ENCODE measurements at regions not wholly inside any gene's neighbourhood (a gene's known extent, or its start where the extent isn't known, plus 50 kb on each side); places are given as distances from the start of the nearest gene placed in this dataset.
A peak's percentile ranks its signal among the peaks of the same experiment; 100 is the strongest.

- Histone ChIP-seq H3K4me1 (no peaks in the 10 kb centered on the region), H3K9me3 (no peaks in the 10 kb centered on the region), H3K27me3 (no peaks in the 10 kb centered on the region), H3K27ac (no peak overlapping the region), H3K4me3 (no peak overlapping the region), H3K36me3 (no peaks in the 10 kb centered on the region)
- DNase-seq: no peak
- intact Hi-C loops (cut with DNase I; ENCODE audit: low total_unique reads): no loop called here
- TF ChIP-seq POLR2AphosphoS5 (IDR thresholded peaks at IDR 0.05): no peak
- no peak for TF ChIP-seq EP300 (IDR thresholded peaks at IDR 0.05)
- TF ChIP-seq, protein P1, sequence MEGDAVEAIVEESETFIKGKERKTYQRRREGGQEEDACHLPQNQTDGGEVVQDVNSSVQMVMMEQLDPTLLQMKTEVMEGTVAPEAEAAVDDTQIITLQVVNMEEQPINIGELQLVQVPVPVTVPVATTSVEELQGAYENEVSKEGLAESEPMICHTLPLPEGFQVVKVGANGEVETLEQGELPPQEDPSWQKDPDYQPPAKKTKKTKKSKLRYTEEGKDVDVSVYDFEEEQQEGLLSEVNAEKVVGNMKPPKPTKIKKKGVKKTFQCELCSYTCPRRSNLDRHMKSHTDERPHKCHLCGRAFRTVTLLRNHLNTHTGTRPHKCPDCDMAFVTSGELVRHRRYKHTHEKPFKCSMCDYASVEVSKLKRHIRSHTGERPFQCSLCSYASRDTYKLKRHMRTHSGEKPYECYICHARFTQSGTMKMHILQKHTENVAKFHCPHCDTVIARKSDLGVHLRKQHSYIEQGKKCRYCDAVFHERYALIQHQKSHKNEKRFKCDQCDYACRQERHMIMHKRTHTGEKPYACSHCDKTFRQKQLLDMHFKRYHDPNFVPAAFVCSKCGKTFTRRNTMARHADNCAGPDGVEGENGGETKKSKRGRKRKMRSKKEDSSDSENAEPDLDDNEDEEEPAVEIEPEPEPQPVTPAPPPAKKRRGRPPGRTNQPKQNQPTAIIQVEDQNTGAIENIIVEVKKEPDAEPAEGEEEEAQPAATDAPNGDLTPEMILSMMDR (IDR thresholded peaks at IDR 0.05): no peak
- TF ChIP-seq POLR2A (IDR thresholded peaks at IDR 0.05): no peak
- WGBS, 5 donors: 56 to 71% (median 65%) methylated on average over 2 of the region's 2 CpGs
Measured at GRCh38 chr13:84566780-84567179, 684.5 kb upstream of the SLITRK1 start.

GRCh38 chr13:84563611-84564010, 681.3 kb upstream of the SLITRK1 start:
- Histone ChIP-seq H3K9me3 (peaks cover 0 to 12% (median 4%) of the 10 kb centered on the region in 4 donors), H3K4me3 (no peak overlapping the region), H3K27me3 (no peaks in the 10 kb centered on the region), H3K36me3 (no peaks in the 10 kb centered on the region), H3K27ac (no peak overlapping the region), H3K4me1 (no peaks in the 10 kb centered on the region)
- WGBS, 5 donors: 45 to 76% (median 67%) methylated on average over 3 of the region's 3 CpGs
- DNase-seq: peak in 1 of 2 donors; percentile 6
- intact Hi-C loops (cut with DNase I; ENCODE audit: low total_unique reads): no loop called here
- TF ChIP-seq, protein P1 (IDR thresholded peaks at IDR 0.05): no peak
- TF ChIP-seq POLR2A (IDR thresholded peaks at IDR 0.05) (no peak), POLR2AphosphoS5 (IDR thresholded peaks at IDR 0.05) (no peak), EP300 (IDR thresholded peaks at IDR 0.05) (no peak)

DNA sequence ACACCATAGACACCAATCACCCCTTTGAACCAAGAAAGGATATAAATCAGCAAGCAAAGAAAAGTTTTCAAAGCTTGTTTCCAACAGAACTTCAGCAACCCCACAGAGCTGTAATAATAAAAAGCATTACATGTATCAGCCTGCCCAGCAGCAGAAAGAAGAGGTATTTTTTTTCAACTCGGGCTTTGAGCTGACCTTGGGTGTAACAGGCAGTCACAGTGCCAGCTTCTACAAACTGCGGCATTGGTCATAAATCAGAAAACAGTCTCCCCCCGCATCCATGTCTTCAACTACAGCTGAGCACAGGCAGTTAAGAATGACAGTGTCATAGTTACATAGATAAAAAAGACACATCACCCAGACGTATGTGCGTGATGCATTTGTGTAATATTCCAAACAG, 671.0 kb upstream of the SLITRK1 start:
- Histone ChIP-seq H3K27ac (no peak overlapping the region), H3K27me3 (no peaks in the 10 kb centered on the region), H3K36me3 (no peaks in the 10 kb centered on the region), H3K4me1 (no peaks in the 10 kb centered on the region), H3K9me3 (no peaks in the 10 kb centered on the region), H3K4me3 (no peak overlapping the region)
- 49 to 69% (median 54%) methylated on average over 5 of the region's 5 CpGs for WGBS, 5 donors
- TF ChIP-seq, protein P1 (IDR thresholded peaks at IDR 0.05): no peak
- TF ChIP-seq POLR2A (IDR thresholded peaks at IDR 0.05): no peak
- TF ChIP-seq EP300 (IDR thresholded peaks at IDR 0.05): no peak
- TF ChIP-seq POLR2AphosphoS5 (IDR thresholded peaks at IDR 0.05): no peak
- DNase-seq: no peak
- intact Hi-C loops (cut with DNase I; ENCODE audit: low total_unique reads): no loop called here

DNA sequence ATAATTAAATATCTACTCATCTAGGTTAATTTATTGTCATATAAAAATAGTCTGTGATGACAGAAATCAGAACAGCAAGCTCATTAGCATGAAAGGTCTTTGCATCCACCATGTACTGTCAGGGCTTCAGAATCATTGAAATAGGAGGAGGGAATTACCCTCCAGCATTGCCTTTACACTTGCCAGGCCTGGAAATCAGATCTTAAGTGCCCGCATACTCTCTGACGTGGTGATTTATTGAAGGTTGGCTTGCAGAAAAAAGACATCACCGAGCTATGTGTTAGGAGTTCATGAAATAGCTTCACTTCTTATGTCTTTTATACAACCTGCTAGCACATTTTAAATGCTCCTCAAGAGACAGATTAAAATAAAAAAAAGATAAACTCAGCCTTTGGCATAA, 661.7 kb upstream of the SLITRK1 start:
- Histone ChIP-seq H3K36me3 (no peaks in the 10 kb centered on the region), H3K27me3 (no peaks in the 10 kb centered on the region), H3K4me1 (no peaks in the 10 kb centered on the region), H3K27ac (no peak overlapping the region), H3K9me3 (no peaks in the 10 kb centered on the region), H3K4me3 (no peak overlapping the region)
- no peak for TF ChIP-seq POLR2AphosphoS5 (IDR thresholded peaks at IDR 0.05)
- no peak for DNase-seq
- intact Hi-C loops (cut with DNase I; ENCODE audit: low total_unique reads): no loop called here
- WGBS, 5 donors: 80 to 89% (median 86%) methylated on average over 3 of the region's 3 CpGs

- no peak for TF ChIP-seq POLR2AphosphoS5 (IDR thresholded peaks at IDR 0.05)
- TF ChIP-seq EP300 (IDR thresholded peaks at IDR 0.05): no peak
- TF ChIP-seq POLR2A (IDR thresholded peaks at IDR 0.05): no peak
- TF ChIP-seq, protein P1 (IDR thresholded peaks at IDR 0.05): no peak
- DNase-seq: no peak
- Histone ChIP-seq H3K27me3 (no peaks in the 10 kb centered on the region), H3K4me1 (no peaks in the 10 kb centered on the region), H3K4me3 (no peak overlapping the region), H3K9me3 (no peaks in the 10 kb centered on the region), H3K27ac (no peak overlapping the region), H3K36me3 (no peaks in the 10 kb centered on the region)
- 39 to 93% (median 82%) methylated on average over 1 of the region's 1 CpG for WGBS, 5 donors
- intact Hi-C loops (cut with DNase I; ENCODE audit: low total_unique reads): no loop called here
Measured at GRCh38 chr13:84542348-84542747, 660.1 kb upstream of the SLITRK1 start.

Data from stomach (tissue), 8 donors.